ENCODE measurements at regions not wholly inside any gene's neighbourhood (a gene's known extent, or its start where the extent isn't known, plus 50 kb on each side); places are given as distances from the start of the nearest gene placed in this dataset.

DNA sequence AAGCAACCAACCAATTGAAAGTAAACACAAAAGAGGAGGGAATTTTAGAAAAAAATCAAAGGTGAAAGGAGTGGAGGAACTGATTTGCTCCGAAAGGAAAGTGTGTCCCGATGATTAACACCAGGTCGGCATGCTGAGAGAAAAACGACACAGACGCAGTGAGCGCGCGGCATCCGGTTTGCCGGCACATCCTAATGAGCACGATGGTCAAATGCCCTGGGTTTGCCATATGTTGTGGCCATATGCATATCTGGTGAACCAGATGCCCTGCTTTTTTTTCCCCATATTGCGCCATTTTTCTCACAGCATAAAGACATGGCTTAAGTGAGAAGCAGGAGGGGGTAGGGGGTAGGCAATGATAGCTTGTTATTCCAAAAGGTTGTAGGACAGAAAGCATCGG lies 626.7 kb downstream of the BCL11A start:
- Histone ChIP-seq H3K4me3 (replicated peaks; ENCODE audit: insufficient read depth, low read length) (no peak overlapping the region), H3K27me3 (ENCODE audit: insufficient read depth, poor library complexity, severe bottlenecking) (no peaks in the 10 kb centered on the region), H3K27ac (replicated peaks) (no peak overlapping the region)
- TF ChIP-seq SPI1 (IDR thresholded peaks at IDR 0.05; ENCODE audit: borderline replicate concordance, low read depth) = no peak
- no peak for TF ChIP-seq GABPA (IDR thresholded peaks at IDR 0.05; ENCODE audit: low read depth)
- no peak for TF ChIP-seq REST (IDR thresholded peaks at IDR 0.05; ENCODE audit: insufficient replicate concordance, low read depth)
- TF ChIP-seq POLR2AphosphoS5 (IDR thresholded peaks at IDR 0.05; ENCODE audit: low read depth) = no peak
- TF ChIP-seq, protein P1, sequence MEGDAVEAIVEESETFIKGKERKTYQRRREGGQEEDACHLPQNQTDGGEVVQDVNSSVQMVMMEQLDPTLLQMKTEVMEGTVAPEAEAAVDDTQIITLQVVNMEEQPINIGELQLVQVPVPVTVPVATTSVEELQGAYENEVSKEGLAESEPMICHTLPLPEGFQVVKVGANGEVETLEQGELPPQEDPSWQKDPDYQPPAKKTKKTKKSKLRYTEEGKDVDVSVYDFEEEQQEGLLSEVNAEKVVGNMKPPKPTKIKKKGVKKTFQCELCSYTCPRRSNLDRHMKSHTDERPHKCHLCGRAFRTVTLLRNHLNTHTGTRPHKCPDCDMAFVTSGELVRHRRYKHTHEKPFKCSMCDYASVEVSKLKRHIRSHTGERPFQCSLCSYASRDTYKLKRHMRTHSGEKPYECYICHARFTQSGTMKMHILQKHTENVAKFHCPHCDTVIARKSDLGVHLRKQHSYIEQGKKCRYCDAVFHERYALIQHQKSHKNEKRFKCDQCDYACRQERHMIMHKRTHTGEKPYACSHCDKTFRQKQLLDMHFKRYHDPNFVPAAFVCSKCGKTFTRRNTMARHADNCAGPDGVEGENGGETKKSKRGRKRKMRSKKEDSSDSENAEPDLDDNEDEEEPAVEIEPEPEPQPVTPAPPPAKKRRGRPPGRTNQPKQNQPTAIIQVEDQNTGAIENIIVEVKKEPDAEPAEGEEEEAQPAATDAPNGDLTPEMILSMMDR (IDR thresholded peaks at IDR 0.05; ENCODE audit: insufficient read depth, low read length) = no peak
- no peak for DNase-seq (ENCODE audit: low read depth in 1 of 2, low spot score in 1 of 2)

- DNase-seq (ENCODE audit: low read depth in 1 of 2, low spot score in 1 of 2) = no peak
- Histone ChIP-seq H3K27me3 (ENCODE audit: insufficient read depth, poor library complexity, severe bottlenecking) (no peaks in the 10 kb centered on the region), H3K4me3 (replicated peaks; ENCODE audit: insufficient read depth, low read length) (no peak overlapping the region), H3K27ac (replicated peaks) (no peak overlapping the region)
- TF ChIP-seq REST (IDR thresholded peaks at IDR 0.05; ENCODE audit: insufficient replicate concordance, low read depth) (no peak), GABPA (IDR thresholded peaks at IDR 0.05; ENCODE audit: low read depth) (no peak), POLR2AphosphoS5 (IDR thresholded peaks at IDR 0.05; ENCODE audit: low read depth) (no peak), SPI1 (IDR thresholded peaks at IDR 0.05; ENCODE audit: borderline replicate concordance, low read depth) (no peak)
- TF ChIP-seq, protein P1 (IDR thresholded peaks at IDR 0.05; ENCODE audit: insufficient read depth, low read length) = no peak
Observed at GRCh38 chr2:59925321-59925720, 628.1 kb downstream of the BCL11A start.

- Histone ChIP-seq H3K27ac (replicated peaks) (no peak overlapping the region), H3K27me3 (ENCODE audit: insufficient read depth, poor library complexity, severe bottlenecking) (no peaks in the 10 kb centered on the region), H3K4me3 (replicated peaks; ENCODE audit: insufficient read depth, low read length) (no peak overlapping the region)
- TF ChIP-seq, protein P1 (IDR thresholded peaks at IDR 0.05; ENCODE audit: insufficient read depth, low read length) = no peak
- TF ChIP-seq REST (IDR thresholded peaks at IDR 0.05; ENCODE audit: insufficient replicate concordance, low read depth) (no peak), POLR2AphosphoS5 (IDR thresholded peaks at IDR 0.05; ENCODE audit: low read depth) (no peak)
- no peak for DNase-seq (ENCODE audit: low read depth in 1 of 2, low spot score in 1 of 2)
Observed at GRCh38 chr2:59924346-59924745, 629.1 kb downstream of the BCL11A start.

Measured in HL-60 (cell line).